ENCODE measurements at regions not wholly inside any gene's neighbourhood (a gene's known extent, or its start where the extent isn't known, plus 50 kb on each side); places are given as distances from the start of the nearest gene placed in this dataset.

DNA sequence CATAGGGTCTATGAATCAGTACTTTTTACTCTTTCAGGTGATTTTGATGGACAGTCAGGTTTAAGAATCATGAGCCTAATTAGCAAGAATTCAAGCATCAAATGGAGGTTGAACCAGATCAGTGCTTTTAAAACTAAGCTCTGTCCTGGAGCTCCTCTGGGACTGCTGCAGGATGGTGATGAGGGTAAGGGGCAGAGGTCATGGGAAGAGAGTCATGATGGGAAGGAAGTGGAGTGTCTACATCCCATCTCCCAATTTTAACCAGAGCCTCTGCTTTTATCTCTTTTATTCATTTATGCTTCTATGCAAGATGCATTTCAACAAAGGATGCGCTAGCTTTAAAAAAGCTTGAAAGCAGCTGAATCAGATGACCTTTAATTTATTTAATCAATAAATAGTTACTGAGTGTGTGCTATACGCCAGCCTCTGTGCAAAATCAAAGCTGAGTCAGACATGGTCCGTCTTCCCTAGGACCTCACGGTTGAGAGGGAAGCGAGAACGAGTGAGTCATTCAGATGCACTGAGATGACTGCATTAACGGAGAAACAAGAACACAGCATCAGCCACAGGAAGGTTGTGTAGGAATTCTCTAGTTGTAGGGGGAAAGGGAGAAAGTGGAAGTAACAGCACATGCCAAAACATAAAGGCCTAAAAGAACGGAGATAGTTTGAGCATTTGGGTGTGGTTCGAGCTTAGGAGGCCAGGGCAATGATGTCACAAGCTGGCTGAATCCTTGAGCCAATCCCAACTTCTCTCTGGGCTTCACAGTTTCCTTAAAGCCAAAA, 441.6 kb upstream of the BRINP1 start:
- no peaks in the 10 kb centered on the region for H3K27me3 Mint-ChIP-seq
- DNase-seq = no peak
- H3K4me3 Mint-ChIP-seq = no peak overlapping the region
- H3K9me3 Mint-ChIP-seq = no peaks in the 10 kb centered on the region
- ChIA-PET POLR2A (no interaction called here), CTCF (no interaction called here)
- no peak overlapping the region for H3K27ac Mint-ChIP-seq
- no peak for ATAC-seq
- no peaks in the 10 kb centered on the region for H3K4me1 Mint-ChIP-seq (ENCODE audit: low read depth)
- intact Hi-C loops (cut with micrococcal nuclease) = no loop called here
- no peaks in the 10 kb centered on the region for H3K36me3 Mint-ChIP-seq (ENCODE audit: low read depth)
- no peak for TF ChIP-seq CTCF (IDR thresholded peaks at IDR 0.05)

GRCh38 chr9:119803679-119804078, 434.4 kb upstream of the BRINP1 start:
- H3K4me1 Mint-ChIP-seq (ENCODE audit: low read depth) = no peaks in the 10 kb centered on the region
- no peak overlapping the region for H3K27ac Mint-ChIP-seq

DNA sequence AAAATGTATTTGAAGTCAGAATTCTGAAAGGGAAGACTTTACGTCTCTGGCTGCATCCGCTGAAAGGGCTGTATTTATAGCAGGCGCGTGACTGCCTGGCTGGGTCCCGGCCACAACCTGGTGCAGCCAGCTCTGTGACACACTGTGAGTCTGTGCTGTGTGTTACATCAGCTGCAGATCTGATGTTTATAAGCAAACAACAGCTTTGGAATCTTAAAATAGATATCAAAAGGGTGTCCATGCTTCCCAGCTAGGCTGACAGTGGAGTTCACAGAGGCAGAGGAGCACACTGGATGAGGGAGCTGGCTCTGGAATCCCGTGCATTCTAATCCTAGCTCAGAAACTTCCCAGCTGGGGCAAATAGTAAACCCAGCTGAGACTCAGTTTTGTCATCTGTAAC, 433.4 kb upstream of the BRINP1 start:
- DNase-seq = no peak
- Mint-ChIP-seq H3K4me3 (no peak overlapping the region), H3K27ac (no peak overlapping the region), H3K27me3 (peaks cover 1% of the 10 kb centered on the region), H3K9me3 (no peaks in the 10 kb centered on the region), H3K36me3 (ENCODE audit: low read depth) (no peaks in the 10 kb centered on the region), H3K4me1 (ENCODE audit: low read depth) (no peaks in the 10 kb centered on the region)
- no peak for TF ChIP-seq CTCF (IDR thresholded peaks at IDR 0.05)
- ChIA-PET CTCF (no interaction called here), POLR2A (interaction anchor here (0.9 kb wide), 1 partner anchor 40 kb away, joined by 3 read pairs; no protein-coding TSS in a partner anchor)
- intact Hi-C loops (cut with micrococcal nuclease) = no loop called here
- ATAC-seq = no peak

More at GRCh38 chr9:119803679-119804078, 434.4 kb upstream of the BRINP1 start:
- ChIA-PET POLR2A (no interaction called here), CTCF (no interaction called here)
- ATAC-seq (no peak), DNase-seq (no peak)
- intact Hi-C loops (cut with micrococcal nuclease) = no loop called here
- TF ChIP-seq CTCF (IDR thresholded peaks at IDR 0.05) = no peak
- peaks cover 1% of the 10 kb centered on the region for H3K27me3 Mint-ChIP-seq
- no peaks in the 10 kb centered on the region for H3K9me3 Mint-ChIP-seq
- no peaks in the 10 kb centered on the region for H3K36me3 Mint-ChIP-seq (ENCODE audit: low read depth)
- H3K4me3 Mint-ChIP-seq = no peak overlapping the region

GRCh38 chr9:119802133-119802532, 432.9 kb upstream of the BRINP1 start:
- DNase-seq (no peak), ATAC-seq (no peak)
- peaks cover 1% of the 10 kb centered on the region for H3K27me3 Mint-ChIP-seq
- H3K4me1 Mint-ChIP-seq (ENCODE audit: low read depth) = no peaks in the 10 kb centered on the region
- H3K9me3 Mint-ChIP-seq = no peaks in the 10 kb centered on the region
- ChIA-PET POLR2A (interaction anchor here (0.9 kb wide), 1 partner anchor 40 kb away, joined by 3 read pairs; no protein-coding TSS in a partner anchor), CTCF (no interaction called here)
- H3K27ac Mint-ChIP-seq = no peak overlapping the region
- no peak for TF ChIP-seq CTCF (IDR thresholded peaks at IDR 0.05)
- H3K36me3 Mint-ChIP-seq (ENCODE audit: low read depth) = no peaks in the 10 kb centered on the region
- H3K4me3 Mint-ChIP-seq = no peak overlapping the region
- intact Hi-C loops (cut with micrococcal nuclease) = no loop called here

DNA sequence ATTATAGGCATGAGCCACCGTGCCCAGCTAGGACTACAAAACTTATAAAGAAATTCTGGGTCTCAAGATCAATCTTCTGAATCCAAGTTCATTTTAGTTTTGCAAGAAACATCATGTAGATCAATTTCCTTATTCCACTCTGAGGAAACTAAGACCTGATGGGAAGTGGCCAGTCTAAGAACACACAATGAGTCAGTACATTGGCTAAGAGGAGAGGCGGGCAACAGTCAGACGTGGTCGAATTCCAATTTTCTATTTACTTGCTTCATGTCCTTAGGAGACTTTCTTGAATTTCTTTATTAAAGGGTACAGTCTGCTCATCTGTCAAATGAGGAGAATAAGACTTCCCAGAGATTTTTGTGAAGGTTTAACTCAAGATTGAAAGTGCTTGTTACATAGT, 432.1 kb upstream of the BRINP1 start:
- no peak for TF ChIP-seq CTCF (IDR thresholded peaks at IDR 0.05)
- Mint-ChIP-seq H3K4me1 (ENCODE audit: low read depth) (no peaks in the 10 kb centered on the region), H3K27ac (no peak overlapping the region), H3K36me3 (ENCODE audit: low read depth) (no peaks in the 10 kb centered on the region), H3K9me3 (no peaks in the 10 kb centered on the region), H3K4me3 (no peak overlapping the region), H3K27me3 (peaks cover 1% of the 10 kb centered on the region)
- POLR2A ChIA-PET = no interaction called here
- CTCF ChIA-PET = no interaction called here
- DNase-seq (no peak), ATAC-seq (no peak)
- intact Hi-C loops (cut with micrococcal nuclease) = no loop called here

All from activated CD8-positive, alpha-beta T cell treated with anti-CD3 and anti-CD28 coated beads for 36 hours (primary cell).